ENCODE measurements at regions not wholly inside any gene's neighbourhood (a gene's known extent, or its start where the extent isn't known, plus 50 kb on each side); places are given as distances from the start of the nearest gene placed in this dataset.

- no peak for TF ChIP-seq CTCF (IDR thresholded peaks at IDR 0.05; ENCODE audit: insufficient read depth, low read depth, low read length)
- DNase-seq (ENCODE audit: low read depth): no peak
- no peak overlapping the region for H3K4me3 ChIP-seq (ENCODE audit: low read depth, low read length)
These were observed 114.8 kb upstream of the CDC42EP3 start for GRCh38 chr2:37786191-37786698.

GRCh38 chr2:37786854-37787253 is 115.4 kb upstream of the CDC42EP3 start:
- H3K4me3 ChIP-seq (ENCODE audit: low read depth, low read length): no peak overlapping the region
- no peak for TF ChIP-seq CTCF (IDR thresholded peaks at IDR 0.05; ENCODE audit: insufficient read depth, low read depth, low read length)
- DNase-seq (ENCODE audit: low read depth): no peak

GRCh38 chr2:37788602-37789209 is 117.3 kb upstream of the CDC42EP3 start:
- DNase-seq (ENCODE audit: low read depth): no peak
- H3K4me3 ChIP-seq (ENCODE audit: low read depth, low read length): no peak overlapping the region
- no peak for TF ChIP-seq CTCF (IDR thresholded peaks at IDR 0.05; ENCODE audit: insufficient read depth, low read depth, low read length)

- no peak for DNase-seq (ENCODE audit: low read depth)
- TF ChIP-seq CTCF (IDR thresholded peaks at IDR 0.05; ENCODE audit: insufficient read depth, low read depth, low read length): no peak
These were observed 118.6 kb upstream of the CDC42EP3 start for GRCh38 chr2:37790019-37790418.

GRCh38 chr2:37790462-37790861 is 119.0 kb upstream of the CDC42EP3 start:
- DNase-seq (ENCODE audit: low read depth): no peak
- no peak for TF ChIP-seq CTCF (IDR thresholded peaks at IDR 0.05; ENCODE audit: insufficient read depth, low read depth, low read length)
- H3K4me3 ChIP-seq (ENCODE audit: low read depth, low read length): no peak overlapping the region

More at GRCh38 chr2:37790019-37790418, 118.6 kb upstream of the CDC42EP3 start:
- no peak overlapping the region for H3K4me3 ChIP-seq (ENCODE audit: low read depth, low read length)

GRCh38 chr2:37792366-37792765 is 120.9 kb upstream of the CDC42EP3 start:
- no peak overlapping the region for H3K4me3 ChIP-seq (ENCODE audit: low read depth, low read length)
- no peak for TF ChIP-seq CTCF (IDR thresholded peaks at IDR 0.05; ENCODE audit: insufficient read depth, low read depth, low read length)
- DNase-seq (ENCODE audit: low read depth): no peak

GRCh38 chr2:37793004-37793403 is 121.6 kb upstream of the CDC42EP3 start:
- DNase-seq (ENCODE audit: low read depth): no peak
- no peak overlapping the region for H3K4me3 ChIP-seq (ENCODE audit: low read depth, low read length)

More at GRCh38 chr2:37793004-37793403, 121.6 kb upstream of the CDC42EP3 start:
- TF ChIP-seq CTCF (IDR thresholded peaks at IDR 0.05; ENCODE audit: insufficient read depth, low read depth, low read length): no peak

Measured in fibroblast of villous mesenchyme (primary cell).